HG03469 (cell line): ENCODE measurements at regions not wholly inside any gene's neighbourhood (a gene's known extent, or its start where the extent isn't known, plus 50 kb on each side); places are given as distances from the start of the nearest gene placed in this dataset.
"Not testable (repeated sequence)": the region's sequence is repeated elsewhere in the genome, so short reads cannot be mapped to it uniquely, and the experiment has no call there.

Experiments
- ATAC-seq: cut with Tn5 transposase; IDR thresholded peaks from one replicate; pipeline ENCODE4 v1.9.1; 2021; ENCODE audit warnings: mild to moderate bottlenecking, moderate library complexity, moderate number of reproducible peaks; ENCODE audit not compliant: unreplicated experiment

DNA sequence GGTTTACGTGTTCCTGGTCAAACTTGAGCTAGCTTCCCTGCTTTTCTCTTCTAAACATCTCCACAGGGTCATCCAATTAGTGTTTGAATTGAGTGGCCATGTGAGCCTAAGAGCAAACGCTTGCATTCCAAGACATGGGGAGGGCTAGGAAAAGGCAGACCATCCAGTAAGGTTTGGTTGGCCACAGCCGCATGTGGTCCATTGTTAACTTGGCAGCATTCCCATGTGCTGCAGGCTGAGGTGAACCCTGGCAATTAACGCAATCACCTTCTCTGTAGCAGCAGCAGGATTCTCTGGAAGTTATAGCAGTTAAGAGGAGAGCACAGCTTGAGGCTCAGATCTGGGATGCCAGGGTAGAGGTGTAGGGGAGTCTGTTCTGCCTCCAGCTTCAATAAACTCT, 502.2 kb upstream of the LMCD1 start:
- no peak for ATAC-seq

- ATAC-seq, result no peak
Observed at GRCh38 chr3:8001307-8001706, 500.3 kb upstream of the LMCD1 start.

GRCh38 chr3:8001712-8002111, 499.9 kb upstream of the LMCD1 start:
- no peak for ATAC-seq

GRCh38 chr3:8011902-8012301, 489.7 kb upstream of the LMCD1 start:
- ATAC-seq, result no peak

- no peak for ATAC-seq
Observed at GRCh38 chr3:8020047-8020841, 481.4 kb upstream of the LMCD1 start.

GRCh38 chr3:8027954-8028353, 473.7 kb upstream of the LMCD1 start:
- ATAC-seq, result no peak

- ATAC-seq, result no peak
Observed at GRCh38 chr3:8050283-8050682, 451.3 kb upstream of the LMCD1 start.

DNA sequence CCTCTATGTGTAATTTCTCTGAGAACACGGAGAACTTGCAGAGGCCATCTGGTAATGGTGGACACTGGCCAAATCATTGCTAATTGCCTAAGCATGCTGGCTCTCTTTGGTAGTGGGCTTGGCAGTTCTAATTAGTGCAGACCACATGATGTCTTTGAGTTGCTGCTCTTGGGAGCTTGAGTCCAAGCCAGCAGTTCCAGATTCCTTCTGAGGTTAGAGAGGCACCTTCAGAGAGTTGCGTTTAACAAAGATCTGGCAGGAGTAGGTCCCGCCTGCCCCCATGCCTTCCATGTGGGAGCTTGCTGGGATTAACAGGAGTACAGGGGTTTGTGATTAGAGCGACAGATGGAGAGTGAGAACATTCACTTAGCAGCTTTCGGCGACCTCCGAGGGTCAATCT, 449.0 kb upstream of the LMCD1 start:
- ATAC-seq, result no peak

GRCh38 chr3:8068135-8068534, 433.5 kb upstream of the LMCD1 start:
- not testable (repeated sequence) for ATAC-seq

DNA sequence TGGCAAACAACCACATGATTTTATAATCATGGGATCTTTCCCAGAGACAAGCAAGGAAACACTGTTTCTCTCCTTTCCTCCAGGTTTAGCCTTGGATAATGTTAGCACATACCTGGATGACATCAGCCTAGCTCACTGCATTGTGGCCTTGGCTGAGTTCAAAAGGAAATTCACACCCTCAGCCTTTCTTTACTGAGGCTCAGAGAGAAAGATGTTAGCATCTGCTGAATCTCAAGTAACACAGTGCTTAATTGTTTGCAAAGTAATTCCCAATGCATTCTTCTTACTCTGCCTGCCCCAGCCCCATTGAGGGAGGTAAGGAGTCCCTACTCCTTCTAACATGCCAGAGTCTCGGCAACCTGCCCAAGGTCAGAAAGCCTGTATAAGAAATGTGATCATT, 432.2 kb upstream of the LMCD1 start:
- no peak for ATAC-seq

- ATAC-seq, result no peak
Observed at GRCh38 chr3:8070011-8070410, 431.6 kb upstream of the LMCD1 start.

DNA sequence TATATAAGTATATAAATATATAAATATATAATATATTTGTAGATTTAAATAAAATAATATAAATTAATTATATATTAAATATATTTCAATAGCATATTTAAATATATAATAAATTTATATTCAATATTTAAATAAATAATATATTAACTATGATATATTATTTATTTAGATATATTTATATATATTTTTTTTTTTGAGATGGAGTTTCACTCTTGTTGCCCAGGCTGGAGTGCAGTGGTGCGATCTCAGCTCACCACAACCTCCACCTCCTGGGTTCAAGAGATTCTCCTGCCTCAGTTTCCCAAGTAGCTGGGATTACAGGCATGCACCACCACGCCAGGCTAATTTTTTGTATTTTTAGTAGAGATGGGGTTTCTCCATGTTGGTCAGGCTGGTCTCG, 426.9 kb upstream of the LMCD1 start:
- not testable (repeated sequence) for ATAC-seq

GRCh38 chr3:8077126-8077525, 424.5 kb upstream of the LMCD1 start:
- ATAC-seq, result no peak

- no peak for ATAC-seq
Observed at GRCh38 chr3:8080464-8080863, 421.2 kb upstream of the LMCD1 start.

DNA sequence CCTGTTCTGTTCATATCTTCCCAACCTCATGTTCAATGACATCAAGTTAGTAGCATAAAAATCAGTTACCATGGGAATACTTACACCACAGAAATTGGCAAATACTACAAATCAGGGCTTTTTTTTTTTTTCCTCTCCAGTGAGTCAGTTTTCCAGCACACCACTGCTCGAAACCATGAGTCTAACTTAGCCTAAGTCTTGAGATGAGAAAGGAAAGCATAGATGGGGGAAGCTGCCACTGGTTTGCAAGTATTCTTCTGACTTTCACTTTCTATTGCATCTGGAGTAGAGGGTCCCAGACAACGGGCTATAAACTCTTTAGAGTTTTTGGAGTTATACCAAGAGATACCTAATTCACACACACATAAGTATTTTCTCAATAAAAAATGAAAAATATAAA, 416.1 kb upstream of the LMCD1 start:
- ATAC-seq, result no peak

DNA sequence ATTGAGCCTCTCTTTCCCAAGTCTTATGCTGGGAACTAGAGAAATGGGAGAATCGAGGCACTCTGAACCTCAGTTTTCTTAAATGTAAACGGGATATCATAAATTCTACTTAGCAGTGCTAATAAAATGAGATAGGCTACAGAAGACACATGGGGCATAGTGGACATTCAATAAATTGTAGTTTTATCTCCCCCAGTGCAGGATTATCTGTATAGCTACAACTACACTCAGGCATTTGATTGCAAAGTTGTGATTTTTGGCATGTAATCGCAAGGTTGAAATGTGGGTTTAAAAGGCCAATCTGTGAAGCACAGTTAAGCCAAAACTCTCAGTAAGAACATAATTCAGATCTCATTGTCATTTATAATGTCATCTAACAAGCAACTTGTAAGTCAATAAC, 413.7 kb upstream of the LMCD1 start:
- no peak for ATAC-seq

GRCh38 chr3:8094415-8094814, 407.2 kb upstream of the LMCD1 start:
- ATAC-seq, result no peak

DNA sequence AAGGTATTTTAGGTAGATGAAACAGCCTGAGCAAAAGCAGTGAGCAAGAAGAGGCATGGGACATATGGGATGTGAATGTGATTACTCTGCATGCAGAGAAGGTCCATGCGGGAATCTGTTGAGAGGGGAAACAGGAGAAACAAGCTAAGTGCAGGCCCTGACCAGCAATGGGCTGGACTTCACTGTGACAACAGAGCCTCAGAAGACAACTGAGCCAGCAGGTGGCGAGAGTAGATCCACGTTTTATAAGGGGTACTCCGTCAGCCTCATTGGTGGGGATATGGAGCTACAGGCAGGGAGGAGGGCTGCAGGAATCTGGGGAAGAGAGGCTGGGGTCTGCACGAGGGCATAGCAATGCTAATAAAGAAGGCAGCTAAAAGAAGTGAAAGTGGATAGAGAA, 405.9 kb upstream of the LMCD1 start:
- no peak for ATAC-seq

DNA sequence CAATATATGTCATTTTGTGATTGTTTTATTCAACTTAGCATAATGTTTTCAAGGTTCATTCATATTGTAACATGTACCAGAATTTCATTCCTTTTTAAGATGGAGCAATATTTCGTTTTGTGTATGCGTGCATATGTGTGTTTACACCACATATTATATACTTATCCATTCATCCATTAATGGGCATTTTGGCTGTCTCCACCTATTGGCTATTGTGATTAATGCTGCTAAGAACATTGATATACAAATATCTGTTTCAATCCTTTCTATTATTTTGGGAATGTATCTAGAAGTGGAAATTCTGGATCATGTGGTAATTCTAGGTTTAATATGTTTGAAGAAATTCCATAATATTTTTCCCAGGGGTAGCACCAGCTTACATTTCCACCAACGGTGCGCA, 403.9 kb upstream of the LMCD1 start:
- no peak for ATAC-seq

DNA sequence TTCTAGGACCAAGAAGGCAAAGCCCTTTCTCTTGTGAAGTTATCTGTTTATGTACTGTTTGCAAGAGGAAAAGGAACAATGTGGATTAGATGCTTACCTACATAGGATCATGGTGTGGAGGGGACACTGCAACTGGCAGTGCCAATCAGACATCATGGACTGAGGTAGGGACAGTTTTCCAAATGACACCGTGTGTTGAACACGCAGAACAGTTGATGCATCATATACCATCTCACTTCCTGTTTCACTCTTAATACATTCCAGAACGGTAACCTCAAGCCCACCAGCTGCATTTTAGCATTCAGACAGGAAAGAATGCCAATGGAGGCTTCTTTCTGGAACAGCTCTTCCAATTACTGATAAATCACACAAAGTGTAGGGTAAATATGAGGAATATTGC, 397.7 kb upstream of the LMCD1 start:
- peak; percentile 84 for ATAC-seq

DNA sequence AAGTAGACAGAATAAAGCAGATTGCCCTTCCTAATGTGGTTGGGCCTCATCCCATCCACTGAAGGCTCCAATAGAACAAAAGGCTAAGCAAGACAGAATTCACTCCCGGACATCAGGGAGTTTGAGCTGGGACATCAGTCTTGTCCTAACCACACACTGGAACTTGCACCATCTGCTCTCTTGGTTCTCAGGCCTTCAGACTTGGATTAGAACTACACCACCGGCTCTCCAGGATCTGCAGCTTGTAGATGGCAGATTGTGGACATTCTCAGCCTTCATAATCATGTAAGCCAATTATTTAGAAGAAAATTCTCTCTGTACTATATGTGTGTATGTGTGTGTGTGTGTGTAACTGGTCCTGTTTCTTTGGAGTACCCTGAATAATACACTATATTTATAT, 394.7 kb upstream of the LMCD1 start:
- no peak for ATAC-seq

- peak; percentile 98 for ATAC-seq
Observed at GRCh38 chr3:8110966-8111798, 390.4 kb upstream of the LMCD1 start.
